WTC11 (cell line): ENCODE measurements at regions not wholly inside any gene's neighbourhood (a gene's known extent, or its start where the extent isn't known, plus 50 kb on each side); places are given as distances from the start of the nearest gene placed in this dataset.

ENCODE experiments used
- CREB1 ChIP-seq: sonication (generic); formaldehyde crosslinking; IDR thresholded peaks from 2 replicates; pipeline ENCODE4 v1.8.0; 2023; ENCODE audit warnings: mild to moderate bottlenecking, missing genetic modification reagents
- NR2C2 ChIP-seq: sonication (generic); formaldehyde crosslinking; IDR thresholded peaks from 2 replicates; pipeline ENCODE4 v1.8.0; 2022; ENCODE audit warnings: mild to moderate bottlenecking, missing genetic modification reagents
- SP1 ChIP-seq: sonication (generic); formaldehyde crosslinking; conservative IDR thresholded peaks from 2 replicates; pipeline ENCODE4 v1.8.1; 2022; ENCODE audit warnings: missing genetic modification reagents
- TEAD4 ChIP-seq: sonication (generic); formaldehyde crosslinking; IDR thresholded peaks from 2 replicates; pipeline ENCODE4 v1.8.0; 2022; ENCODE audit warnings: mild to moderate bottlenecking, missing genetic modification reagents
- ZNF425 ChIP-seq: fragments of 250-450 bp; sonication (Bioruptor Pico); conservative IDR thresholded peaks from 2 replicates; pipeline ENCODE4 v1.9.0; 2021; ENCODE audit warnings: mild to moderate bottlenecking

- no peak for TF ChIP-seq ZNF425 (CRISPR knock-in tag)
- no peak for TF ChIP-seq SP1 (CRISPR knock-in tag)
- no peak for TF ChIP-seq CREB1
- TF ChIP-seq NR2C2 (CRISPR knock-in tag): no peak
- TF ChIP-seq TEAD4 (CRISPR knock-in tag): no peak
These were observed 558.4 kb downstream of the CCER1 start for GRCh38 chr12:90396556-90396955.
